GM19238 (cell line): ENCODE measurements at regions not wholly inside any gene's neighbourhood (a gene's known extent, or its start where the extent isn't known, plus 50 kb on each side); places are given as distances from the start of the nearest gene placed in this dataset.
"Not testable (repeated sequence)": the region's sequence is repeated elsewhere in the genome, so short reads cannot be mapped to it uniquely, and the experiment has no call there.

Experiments
- DNase-seq: peaks from one replicate; pipeline ENCODE4 v3.0.0; 2011; ENCODE audit warnings: low spot score; ENCODE audit not compliant: insufficient read length

GRCh38 chr1:60950224-60951063 lies 131.9 kb upstream of the NFIA start:
- DNase-seq, result no peak

GRCh38 chr1:60949826-60950197 lies 132.5 kb upstream of the NFIA start:
- no peak for DNase-seq

GRCh38 chr1:60949154-60949825 lies 133.1 kb upstream of the NFIA start:
- DNase-seq, result no peak

GRCh38 chr1:60948486-60948885 lies 133.9 kb upstream of the NFIA start:
- no peak for DNase-seq

- no peak for DNase-seq
These were observed 135.0 kb upstream of the NFIA start for GRCh38 chr1:60947367-60947766.

- no peak for DNase-seq
These were observed 139.3 kb upstream of the NFIA start for GRCh38 chr1:60942896-60943638.

- no peak for DNase-seq
These were observed 140.1 kb upstream of the NFIA start for GRCh38 chr1:60942291-60942690.

- DNase-seq, result not testable (repeated sequence)
These were observed 141.7 kb upstream of the NFIA start for GRCh38 chr1:60940685-60941084.

GRCh38 chr1:60937720-60938119 lies 144.6 kb upstream of the NFIA start:
- DNase-seq, result no peak

- no peak for DNase-seq
These were observed 145.6 kb upstream of the NFIA start for GRCh38 chr1:60936591-60937342.

GRCh38 chr1:60936163-60936562 lies 146.2 kb upstream of the NFIA start:
- no peak for DNase-seq

GRCh38 chr1:60935599-60936110 lies 146.7 kb upstream of the NFIA start:
- DNase-seq, result no peak

GRCh38 chr1:60930130-60930529 lies 152.2 kb upstream of the NFIA start:
- no peak for DNase-seq

- no peak for DNase-seq
These were observed 157.2 kb upstream of the NFIA start for GRCh38 chr1:60924964-60925798.

- DNase-seq, result no peak
These were observed 158.2 kb upstream of the NFIA start for GRCh38 chr1:60924165-60924564.

GRCh38 chr1:60923389-60924087 lies 158.8 kb upstream of the NFIA start:
- DNase-seq, result no peak

GRCh38 chr1:60922304-60922703 lies 160.1 kb upstream of the NFIA start:
- DNase-seq, result no peak

GRCh38 chr1:60921175-60921574 lies 161.2 kb upstream of the NFIA start:
- DNase-seq, result no peak

GRCh38 chr1:60920561-60920960 lies 161.8 kb upstream of the NFIA start:
- no peak for DNase-seq

GRCh38 chr1:60918867-60919266 lies 163.5 kb upstream of the NFIA start:
- DNase-seq, result no peak
